LNCaP clone FGC (cell line): ENCODE measurements at regions not wholly inside any gene's neighbourhood (a gene's known extent, or its start where the extent isn't known, plus 50 kb on each side); places are given as distances from the start of the nearest gene placed in this dataset.

Source experiments
- DNase-seq: peaks from one replicate; pipeline ENCODE4 v3.0.0-alpha.2; 2011; ENCODE audit warnings: low read depth
- H3K4me3 ChIP-seq: 2 replicates; pipeline ENCODE4 v1.5.1; 2011; ENCODE audit warnings: mild to moderate bottlenecking, low read depth, low read length, control low read depth
- CTCF ChIP-seq: IDR thresholded peaks from 2 replicates; pipeline ENCODE4 v1.5.1; 2012; ENCODE audit warnings: mild to moderate bottlenecking; ENCODE audit not compliant: control insufficient read depth, insufficient read depth; ENCODE audit errors: extremely low read depth

DNA sequence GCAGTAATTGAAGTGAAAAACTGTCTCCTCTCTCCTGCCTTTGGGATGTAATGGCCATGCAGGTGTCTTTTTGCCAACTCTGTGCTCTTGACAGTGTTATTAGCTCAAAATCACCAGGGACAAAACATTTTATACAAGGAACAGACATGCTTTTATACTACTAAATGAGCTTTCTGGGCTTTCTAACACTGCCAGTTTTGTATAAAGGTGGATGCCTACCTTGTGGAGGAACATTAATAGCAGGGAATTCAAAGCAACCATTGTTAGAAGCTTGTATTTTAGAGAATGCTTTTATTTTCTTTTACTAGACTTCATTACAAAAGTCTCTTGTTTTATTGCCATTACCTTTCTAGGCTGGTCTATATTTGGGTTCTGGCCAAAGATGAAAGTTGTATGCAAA is 54.7 kb upstream of the ARSJ start:
- no peak for TF ChIP-seq CTCF
- no peak for DNase-seq
- H3K4me3 ChIP-seq: no peak overlapping the region

DNA sequence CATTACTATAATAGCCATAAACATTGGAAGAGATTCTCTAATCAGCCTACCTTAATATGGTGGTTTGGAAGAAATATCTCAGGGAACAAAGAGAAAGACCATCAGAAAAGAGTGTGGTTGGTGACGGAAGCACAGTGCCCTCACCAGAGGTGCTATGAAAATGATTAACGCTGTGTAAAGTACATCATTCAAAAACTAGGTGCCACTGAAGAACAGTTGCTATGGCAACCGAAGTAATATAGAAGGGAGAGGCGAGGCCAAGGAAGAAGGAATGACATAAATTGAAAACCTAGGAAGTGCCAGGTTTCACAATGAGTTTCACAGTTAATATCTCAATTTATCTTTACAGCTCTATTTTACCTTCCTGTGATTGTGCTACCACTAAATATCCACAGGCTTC is 57.0 kb upstream of the ARSJ start:
- H3K4me3 ChIP-seq: no peak overlapping the region
- no peak for TF ChIP-seq CTCF
- DNase-seq: no peak

GRCh38 chr4:114036864-114037263 is 57.4 kb upstream of the ARSJ start:
- H3K4me3 ChIP-seq: no peak overlapping the region
- TF ChIP-seq CTCF: no peak
- no peak for DNase-seq

- no peak for TF ChIP-seq CTCF
- DNase-seq: no peak
- H3K4me3 ChIP-seq: no peak overlapping the region
These were observed 58.5 kb upstream of the ARSJ start for GRCh38 chr4:114037988-114038387.

DNA sequence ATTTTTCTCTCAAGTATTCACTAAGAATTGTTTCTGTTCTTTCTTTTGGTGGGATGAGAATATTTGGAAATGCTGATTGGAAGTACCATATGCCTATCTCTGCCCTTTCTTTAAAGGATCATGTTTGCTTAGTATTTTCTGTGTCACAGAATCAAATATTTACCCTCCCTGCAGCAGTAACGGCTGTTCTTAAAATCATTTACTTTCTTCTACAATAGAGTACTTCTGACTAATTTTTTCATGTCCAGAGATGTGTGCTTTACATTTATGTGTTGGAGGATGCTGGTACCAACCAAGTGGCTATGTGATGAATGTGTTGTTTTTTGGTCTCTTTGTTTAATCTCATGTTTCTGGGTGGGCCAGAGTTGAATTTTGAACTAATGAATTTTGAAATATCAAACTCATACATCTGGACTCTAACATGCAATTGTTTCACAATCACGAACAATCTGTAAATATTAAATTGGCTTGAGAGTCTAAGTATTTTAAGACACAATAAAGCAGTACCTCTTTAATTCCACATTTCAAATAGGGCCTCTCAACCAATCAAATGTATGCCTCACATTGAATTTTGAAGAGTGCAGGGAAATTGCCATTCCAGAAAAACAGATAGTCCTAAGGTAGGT is 59.4 kb upstream of the ARSJ start:
- no peak for DNase-seq
- H3K4me3 ChIP-seq: no peak overlapping the region
- no peak for TF ChIP-seq CTCF

DNA sequence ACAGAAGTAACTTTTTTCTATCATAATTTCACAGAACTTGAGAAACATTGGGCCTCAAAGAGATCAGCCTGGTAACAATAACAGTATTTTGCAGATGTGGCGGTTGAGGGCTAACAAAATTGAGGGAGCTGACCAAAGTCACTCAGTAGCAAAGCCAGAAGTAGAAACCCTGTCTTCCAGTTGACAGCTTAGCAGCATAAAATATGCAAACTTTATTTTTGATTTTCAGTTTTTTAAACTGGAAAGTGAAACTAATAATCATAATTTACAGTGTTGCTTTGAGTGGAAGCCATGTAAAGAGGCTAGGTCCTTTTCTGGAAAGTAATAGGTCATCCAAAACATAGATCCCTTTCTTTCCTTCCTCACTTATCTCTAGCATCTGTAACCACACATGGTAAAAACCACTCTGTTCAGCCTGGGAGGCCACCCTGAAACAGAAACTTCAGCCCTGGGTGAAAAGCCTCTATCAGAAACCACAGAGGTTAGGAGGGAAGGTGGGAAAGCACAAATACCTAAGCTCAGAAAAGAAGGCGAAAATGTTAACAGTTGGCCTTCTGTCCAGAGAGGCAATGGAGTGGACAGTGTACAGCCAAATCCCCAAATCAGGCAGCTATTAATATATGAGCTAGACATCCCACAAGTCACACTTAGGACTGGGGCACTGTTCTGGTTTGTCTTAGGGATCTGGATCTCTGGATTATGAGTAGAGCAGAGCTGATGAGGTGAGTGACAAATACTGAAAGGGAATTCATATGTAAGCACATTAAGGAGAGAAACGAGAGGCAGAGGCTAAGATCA is 61.1 kb upstream of the ARSJ start:
- no peak for TF ChIP-seq CTCF
- no peak overlapping the region for H3K4me3 ChIP-seq
- DNase-seq: no peak

- no peak overlapping the region for H3K4me3 ChIP-seq
- no peak for DNase-seq
- TF ChIP-seq CTCF: no peak
These were observed 61.6 kb upstream of the ARSJ start for GRCh38 chr4:114041117-114041475.
